ENCODE measurements at regions not wholly inside any gene's neighbourhood (a gene's known extent, or its start where the extent isn't known, plus 50 kb on each side); places are given as distances from the start of the nearest gene placed in this dataset.

- peak; percentile 49 for DNase-seq (ENCODE audit: unreplicated experiment)
- H3K27me3 Mint-ChIP-seq (ENCODE audit: insufficient read depth, unreplicated experiment) = no peaks in the 10 kb centered on the region
- peaks cover 52% of the 10 kb centered on the region for H3K4me1 Mint-ChIP-seq (ENCODE audit: insufficient read depth, unreplicated experiment)
- H3K9me3 Mint-ChIP-seq (ENCODE audit: unreplicated experiment) = no peaks in the 10 kb centered on the region
- peaks cover 18% of the 10 kb centered on the region for H3K36me3 Mint-ChIP-seq (ENCODE audit: insufficient read depth, unreplicated experiment)
- ChIA-PET POLR2A (interaction anchor here (0.7 to 3.5 kb wide), 6 partner anchors 13 to 554 kb away, joined by 3 to 24 read pairs (median 4); no protein-coding TSS in a partner anchor), CTCF (interaction anchor here (0.7 to 1.6 kb wide), 3 partner anchors 38 to 92 kb away, joined by 3 to 6 read pairs (median 3); no protein-coding TSS in a partner anchor)
- no peak for TF ChIP-seq CTCF (IDR thresholded peaks at IDR 0.05; ENCODE audit: unreplicated experiment)
- peak overlapping the region; percentile 81 for H3K27ac Mint-ChIP-seq (ENCODE audit: low read depth, unreplicated experiment)
- intact Hi-C loops (cut with micrococcal nuclease) = loop anchor here (1.0 kb wide), 1 partner anchor 42 kb away; no protein-coding TSS in a partner anchor
- H3K4me3 Mint-ChIP-seq (ENCODE audit: unreplicated experiment) = peak overlapping the region; percentile 81
- BruUV-seq (replicated peaks) = no TSS peak
Observed at GRCh38 chr4:3388471-3389232, 53.1 kb upstream of the HGFAC start.

GRCh38 chr4:3389233-3390215 lies 52.2 kb upstream of the HGFAC start:
- H3K27ac Mint-ChIP-seq (ENCODE audit: low read depth, unreplicated experiment) = peak overlapping the region; percentile 81
- TF ChIP-seq CTCF (IDR thresholded peaks at IDR 0.05; ENCODE audit: unreplicated experiment) = no peak
- intact Hi-C loops (cut with micrococcal nuclease) = no loop called here
- no peak for DNase-seq (ENCODE audit: unreplicated experiment)
- no TSS peak for BruUV-seq (replicated peaks)
- no peaks in the 10 kb centered on the region for H3K9me3 Mint-ChIP-seq (ENCODE audit: unreplicated experiment)
- peaks cover 22% of the 10 kb centered on the region for H3K36me3 Mint-ChIP-seq (ENCODE audit: insufficient read depth, unreplicated experiment)
- CTCF ChIA-PET = interaction anchor here (0.7 to 1.6 kb wide), 3 partner anchors 12 to 91 kb away, joined by 3 to 6 read pairs (median 3); no protein-coding TSS in a partner anchor
- POLR2A ChIA-PET = interaction anchor here (0.6 to 3.5 kb wide), 3 partner anchors 25 to 900 kb away, joined by 3 to 24 read pairs (median 3); partner anchors contain the start of genes LYAR and ZBTB49
- no peaks in the 10 kb centered on the region for H3K27me3 Mint-ChIP-seq (ENCODE audit: insufficient read depth, unreplicated experiment)
- H3K4me3 Mint-ChIP-seq (ENCODE audit: unreplicated experiment) = peak overlapping the region; percentile 81
- peaks cover 48% of the 10 kb centered on the region for H3K4me1 Mint-ChIP-seq (ENCODE audit: insufficient read depth, unreplicated experiment)

- TF ChIP-seq CTCF (IDR thresholded peaks at IDR 0.05; ENCODE audit: unreplicated experiment) = no peak
- Mint-ChIP-seq H3K4me1 (ENCODE audit: insufficient read depth, unreplicated experiment) (peaks cover 44% of the 10 kb centered on the region), H3K9me3 (ENCODE audit: unreplicated experiment) (no peaks in the 10 kb centered on the region), H3K27ac (ENCODE audit: low read depth, unreplicated experiment) (no peak overlapping the region), H3K27me3 (ENCODE audit: insufficient read depth, unreplicated experiment) (no peaks in the 10 kb centered on the region), H3K4me3 (ENCODE audit: unreplicated experiment) (peak overlapping the region; percentile 16), H3K36me3 (ENCODE audit: insufficient read depth, unreplicated experiment) (peaks cover 25% of the 10 kb centered on the region)
- POLR2A ChIA-PET = no interaction called here
- CTCF ChIA-PET = interaction anchor here (1.1 kb wide), 1 partner anchor 13 kb away, joined by 3 read pairs; no protein-coding TSS in a partner anchor
- BruUV-seq (replicated peaks) = no TSS peak
- intact Hi-C loops (cut with micrococcal nuclease) = no loop called here
- DNase-seq (ENCODE audit: unreplicated experiment) = no peak
Observed at GRCh38 chr4:3390288-3390811, 51.4 kb upstream of the HGFAC start.

All from MCF 10A (cell line).